Astrocyte (in vitro differentiated cells and primary cell): ENCODE measurements at regions not wholly inside any gene's neighbourhood (a gene's known extent, or its start where the extent isn't known, plus 50 kb on each side); places are given as distances from the start of the nearest gene placed in this dataset.

Source experiments
- CTCF ChIP-seq: IDR thresholded peaks from 2 replicates; pipeline ENCODE4 v1.5.1; 2011; ENCODE audit warnings: low read depth, mild to moderate bottlenecking, inconsistent platforms, low read length, moderate library complexity; ENCODE audit not compliant: insufficient read depth
- EZH2 ChIP-seq: IDR thresholded peaks from 2 replicates; pipeline ENCODE4 v1.6.1; 2012; ENCODE audit warnings: mild to moderate bottlenecking, low read length, inconsistent platforms; ENCODE audit not compliant: insufficient read depth

- TF ChIP-seq EZH2 (no peak), CTCF (no peak)
These were observed 94.7 kb upstream of the DIPK2B start for GRCh38 chrX:45295259-45295986.
